Ovary (tissue), 7 donors: ENCODE measurements at regions not wholly inside any gene's neighbourhood (a gene's known extent, or its start where the extent isn't known, plus 50 kb on each side); places are given as distances from the start of the nearest gene placed in this dataset.

Experiments
- DNase-seq, 5 donors: peaks; one replicate each; pipeline ENCODE4 v3.0.0-alpha.2; 2019 to 2020
- H3K27ac ChIP-seq, 2 donors: fragments of 200-600 bp; one replicate each; pipeline versions ENCODE4 v1.5.1 to v1.8.0; 2019 to 2022
- H3K27me3 ChIP-seq: fragments of 200-600 bp; one replicate; pipeline ENCODE4 v1.8.0; 2022
- H3K36me3 ChIP-seq: fragments of 200-600 bp; sonication (generic); one replicate; pipeline ENCODE4 v1.5.1; 2019
- H3K4me1 ChIP-seq: one replicate; pipeline ENCODE4 v1.8.1; 2013; ENCODE audit warnings: mild to moderate bottlenecking, moderate library complexity; ENCODE audit not compliant: insufficient read depth
- H3K4me3 ChIP-seq: fragments of 200-600 bp; sonication (generic); one replicate; pipeline ENCODE4 v1.5.1; 2017
- H3K9me3 ChIP-seq, 2 donors: fragments of 200-600 bp in 1 of 2; sonication (generic) in 1 of 2; one replicate each; pipeline versions ENCODE4 v1.5.1 to v1.8.1; 2013 to 2019; ENCODE audit warnings: mild to moderate bottlenecking in 1 of 2, moderate library complexity in 1 of 2
- EP300 ChIP-seq: sonication (generic); formaldehyde crosslinking; IDR thresholded peaks from one replicate; pipeline ENCODE4 v1.6.1; 2017; ENCODE audit warnings: antibody characterized with exemption
- POLR2A ChIP-seq: fragments of 450-650 bp; IDR thresholded peaks from one replicate; pipeline ENCODE4 v1.6.1; 2017; ENCODE audit warnings: antibody characterized with exemption, mild to moderate bottlenecking, moderate library complexity
- WGBS, 3 donors: extraction: QIAGEN DNeasy Blood & Tissue Kit in 1 of 3; methylation state at CpG; one replicate each; pipeline versions ENCODE4 v1.1.5 to v1.1.7; 2013 to 2017; 5-methylcytosine and 5-hydroxymethylcytosine counted together
- intact Hi-C, 4 donors: fragments of 100-400 bp; cut with DNase I; formaldehyde crosslinking; loops; one replicate each; pipeline versions ENCODE4 v1.11.0 to v1.15.1; 2022 to 2023
- TF ChIP-seq, protein P1 (sequence below), 3 donors: fragments of 450-650 bp in 2 of 3; fragments of 200-600 bp in 1 of 3; IDR thresholded peaks; one replicate each; pipeline versions ENCODE4 v1.5.1 to v1.8.0; 2016 to 2022; ENCODE audit warnings: antibody characterized with exemption in 3 of 3, mild to moderate bottlenecking in 1 of 3
- donor health status: DM: no; HTN: no; CAD: no; lungs with moderate emphysema.
- donor health status: DM: no; HTN: no; CAD: no.
- donor health status: Bipolar disorder and iron deficiency.
- donor health status: DM: no; HTN: no; CAD: no.
- donor health status: DM: yes; HTN: yes; CAD: no.

GRCh38 chr12:84641940-84642545 is 270.6 kb downstream of the SLC6A15 start:
- Histone ChIP-seq H3K27ac (no peak overlapping the region), H3K4me3 (no peak overlapping the region), H3K4me1 (no peaks in the 10 kb centered on the region), H3K36me3 (no peaks in the 10 kb centered on the region), H3K27me3 (no peaks in the 10 kb centered on the region), H3K9me3 (no peaks in the 10 kb centered on the region)
- WGBS, 3 donors, result 40 to 52% (median 46%) methylated on average over 2 of the region's 2 CpGs
- no peak for DNase-seq
- intact Hi-C loops, result no loop called here
- TF ChIP-seq, protein P1, sequence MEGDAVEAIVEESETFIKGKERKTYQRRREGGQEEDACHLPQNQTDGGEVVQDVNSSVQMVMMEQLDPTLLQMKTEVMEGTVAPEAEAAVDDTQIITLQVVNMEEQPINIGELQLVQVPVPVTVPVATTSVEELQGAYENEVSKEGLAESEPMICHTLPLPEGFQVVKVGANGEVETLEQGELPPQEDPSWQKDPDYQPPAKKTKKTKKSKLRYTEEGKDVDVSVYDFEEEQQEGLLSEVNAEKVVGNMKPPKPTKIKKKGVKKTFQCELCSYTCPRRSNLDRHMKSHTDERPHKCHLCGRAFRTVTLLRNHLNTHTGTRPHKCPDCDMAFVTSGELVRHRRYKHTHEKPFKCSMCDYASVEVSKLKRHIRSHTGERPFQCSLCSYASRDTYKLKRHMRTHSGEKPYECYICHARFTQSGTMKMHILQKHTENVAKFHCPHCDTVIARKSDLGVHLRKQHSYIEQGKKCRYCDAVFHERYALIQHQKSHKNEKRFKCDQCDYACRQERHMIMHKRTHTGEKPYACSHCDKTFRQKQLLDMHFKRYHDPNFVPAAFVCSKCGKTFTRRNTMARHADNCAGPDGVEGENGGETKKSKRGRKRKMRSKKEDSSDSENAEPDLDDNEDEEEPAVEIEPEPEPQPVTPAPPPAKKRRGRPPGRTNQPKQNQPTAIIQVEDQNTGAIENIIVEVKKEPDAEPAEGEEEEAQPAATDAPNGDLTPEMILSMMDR (IDR thresholded peaks at IDR 0.05), result no peak
- TF ChIP-seq EP300, result no peak
- TF ChIP-seq POLR2A, result no peak

- no peaks in the 10 kb centered on the region for H3K4me1 ChIP-seq
- H3K27ac ChIP-seq, result no peak overlapping the region
- H3K27me3 ChIP-seq, result no peaks in the 10 kb centered on the region
- H3K9me3 ChIP-seq, result no peaks in the 10 kb centered on the region
- WGBS, 3 donors, result 63 to 72% (median 66%) methylated on average over 2 of the region's 2 CpGs
- no peaks in the 10 kb centered on the region for H3K36me3 ChIP-seq
- H3K4me3 ChIP-seq, result no peak overlapping the region
- intact Hi-C loops, result no loop called here
- TF ChIP-seq, protein P1 (IDR thresholded peaks at IDR 0.05), result no peak
- TF ChIP-seq POLR2A (no peak), EP300 (no peak)
- DNase-seq, result no peak
These were observed 273.7 kb downstream of the SLC6A15 start for GRCh38 chr12:84638811-84639368.

DNA sequence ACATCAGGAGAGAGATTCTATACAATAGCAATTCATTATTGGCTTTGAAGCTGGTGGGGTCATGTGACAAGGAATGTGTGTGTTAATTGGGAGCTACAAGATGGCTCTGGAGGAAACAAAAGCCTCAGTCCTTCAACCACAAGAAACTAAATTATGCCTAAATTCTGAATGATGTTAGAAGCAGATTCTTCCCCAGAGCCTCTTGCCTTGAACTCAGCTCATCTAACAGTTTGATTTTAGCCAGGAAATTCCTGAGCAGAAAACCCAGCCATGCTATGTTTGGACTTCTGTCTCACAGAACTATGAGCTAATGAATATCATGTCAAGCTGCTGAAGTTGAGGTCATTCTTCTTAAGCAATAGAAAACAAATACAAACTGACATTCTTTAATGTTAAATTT is 274.7 kb downstream of the SLC6A15 start:
- no peak for DNase-seq
- intact Hi-C loops, result no loop called here
- H3K4me1 ChIP-seq, result no peaks in the 10 kb centered on the region
- H3K4me3 ChIP-seq, result no peak overlapping the region
- H3K36me3 ChIP-seq, result no peaks in the 10 kb centered on the region
- no peak overlapping the region for H3K27ac ChIP-seq
- TF ChIP-seq, protein P1 (IDR thresholded peaks at IDR 0.05), result no peak
- no peak for TF ChIP-seq EP300
- TF ChIP-seq POLR2A, result no peak
- no peaks in the 10 kb centered on the region for H3K27me3 ChIP-seq
- no peaks in the 10 kb centered on the region for H3K9me3 ChIP-seq

- intact Hi-C loops, result no loop called here
These were observed 275.8 kb downstream of the SLC6A15 start for GRCh38 chr12:84636801-84637290.

More at GRCh38 chr12:84636801-84637290, 275.8 kb downstream of the SLC6A15 start:
- H3K36me3 ChIP-seq, result no peaks in the 10 kb centered on the region
- H3K4me3 ChIP-seq, result no peak overlapping the region
- TF ChIP-seq EP300, result no peak
- no peak for TF ChIP-seq POLR2A
- TF ChIP-seq, protein P1 (IDR thresholded peaks at IDR 0.05), result no peak
- no peaks in the 10 kb centered on the region for H3K27me3 ChIP-seq
- H3K4me1 ChIP-seq, result no peaks in the 10 kb centered on the region
- H3K27ac ChIP-seq, result no peak overlapping the region
- DNase-seq, result no peak
- no peaks in the 10 kb centered on the region for H3K9me3 ChIP-seq
